ENCODE measurements at regions not wholly inside any gene's neighbourhood (a gene's known extent, or its start where the extent isn't known, plus 50 kb on each side); places are given as distances from the start of the nearest gene placed in this dataset.

GRCh38 chr13:32866921-32867320 lies 149.3 kb upstream of the KL start:
- no peak for DNase-seq (ENCODE audit: low read depth)
- no peak for TF ChIP-seq CTCF (conservative IDR thresholded peaks at IDR 0.05; ENCODE audit: low read depth, low read length)

DNA sequence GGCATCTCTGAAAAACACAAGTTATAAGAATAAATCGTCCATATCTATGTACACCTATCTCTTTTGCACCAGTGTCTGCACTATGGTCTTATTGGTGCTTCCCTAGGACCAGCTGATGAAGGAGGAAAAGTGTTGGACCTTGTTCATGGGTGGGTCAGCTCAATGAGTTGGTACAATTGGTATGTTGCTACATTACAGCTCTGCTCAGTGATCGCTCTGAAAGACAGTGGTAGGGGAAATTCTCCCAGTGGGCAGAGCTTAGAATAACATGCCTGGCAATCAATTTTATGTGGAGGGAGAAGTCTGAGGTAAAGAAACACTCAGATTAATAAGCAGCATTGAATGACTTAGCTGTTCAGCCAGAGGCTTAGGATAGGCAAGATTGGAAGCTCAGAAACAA lies 138.7 kb upstream of the KL start:
- DNase-seq (ENCODE audit: low read depth), result no peak
- TF ChIP-seq CTCF (conservative IDR thresholded peaks at IDR 0.05; ENCODE audit: low read depth, low read length), result no peak
- no peak overlapping the region for H3K4me3 ChIP-seq (ENCODE audit: low read length)

More at GRCh38 chr13:32866921-32867320, 149.3 kb upstream of the KL start:
- H3K4me3 ChIP-seq (ENCODE audit: low read length), result no peak overlapping the region

DNA sequence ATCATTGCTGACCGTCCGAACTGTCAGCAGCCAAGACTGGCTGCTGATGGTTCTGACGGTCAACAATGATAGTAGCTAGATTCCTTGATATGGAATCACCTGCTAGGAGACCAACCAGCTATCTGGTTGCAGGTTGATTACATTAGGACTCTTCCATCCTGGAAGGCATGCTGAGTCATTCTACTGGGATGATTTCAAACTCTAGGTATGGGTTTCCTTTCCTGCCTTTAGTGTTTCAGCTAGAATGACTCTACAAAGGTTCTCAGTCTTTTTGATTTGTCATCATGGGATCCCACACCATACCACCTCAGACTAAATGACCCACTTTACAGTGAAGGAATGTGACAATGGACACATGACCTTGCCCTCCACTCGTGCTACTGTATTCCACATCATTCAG lies 138.1 kb upstream of the KL start:
- DNase-seq (ENCODE audit: low read depth), result no peak
- TF ChIP-seq CTCF (conservative IDR thresholded peaks at IDR 0.05; ENCODE audit: low read depth, low read length), result no peak
- no peak overlapping the region for H3K4me3 ChIP-seq (ENCODE audit: low read length)

GRCh38 chr13:32880636-32881035 lies 135.6 kb upstream of the KL start:
- no peak for TF ChIP-seq CTCF (conservative IDR thresholded peaks at IDR 0.05; ENCODE audit: low read depth, low read length)
- DNase-seq (ENCODE audit: low read depth), result no peak
- no peak overlapping the region for H3K4me3 ChIP-seq (ENCODE audit: low read length)

DNA sequence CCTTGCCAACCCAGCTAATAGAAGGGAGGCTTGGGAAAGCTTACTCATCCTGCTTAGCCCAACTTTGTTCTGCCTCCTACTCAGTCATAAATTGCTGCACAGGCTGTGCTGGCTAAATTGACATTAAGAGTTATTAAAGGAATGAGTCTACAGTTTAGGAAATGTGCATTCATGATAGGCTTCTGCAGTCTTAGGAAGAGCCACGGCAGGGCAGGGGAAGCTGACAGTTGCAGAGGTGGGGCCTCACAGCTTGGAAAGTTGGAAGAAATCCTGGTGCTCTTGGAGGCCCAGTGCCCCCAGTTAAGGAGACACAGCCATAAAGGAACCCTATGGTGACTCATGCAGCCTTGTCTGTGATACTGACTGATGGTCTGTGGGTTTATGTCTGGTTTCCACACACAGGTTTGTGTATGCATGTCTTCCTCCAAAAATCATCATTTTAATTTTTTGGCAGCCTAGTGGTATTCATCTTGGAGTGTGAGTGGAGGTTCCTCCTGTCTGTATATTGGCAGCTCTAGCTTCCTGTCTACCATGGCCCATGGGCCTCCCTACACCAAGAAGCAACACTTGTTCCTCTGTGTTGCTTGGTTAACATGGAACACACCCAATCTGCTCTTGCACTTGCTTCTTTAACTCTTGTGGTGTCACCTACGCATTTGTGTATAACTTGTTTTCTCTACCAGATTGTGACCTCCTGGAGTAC lies 135.0 kb upstream of the KL start:
- no peak for TF ChIP-seq CTCF (conservative IDR thresholded peaks at IDR 0.05; ENCODE audit: low read depth, low read length)
- no peak overlapping the region for H3K4me3 ChIP-seq (ENCODE audit: low read length)
- no peak for DNase-seq (ENCODE audit: low read depth)

- DNase-seq (ENCODE audit: low read depth), result no peak
- TF ChIP-seq CTCF (conservative IDR thresholded peaks at IDR 0.05; ENCODE audit: low read depth, low read length), result no peak
- H3K4me3 ChIP-seq (ENCODE audit: low read length), result no peak overlapping the region
Measured at GRCh38 chr13:32881777-32882145, 134.5 kb upstream of the KL start.

DNA sequence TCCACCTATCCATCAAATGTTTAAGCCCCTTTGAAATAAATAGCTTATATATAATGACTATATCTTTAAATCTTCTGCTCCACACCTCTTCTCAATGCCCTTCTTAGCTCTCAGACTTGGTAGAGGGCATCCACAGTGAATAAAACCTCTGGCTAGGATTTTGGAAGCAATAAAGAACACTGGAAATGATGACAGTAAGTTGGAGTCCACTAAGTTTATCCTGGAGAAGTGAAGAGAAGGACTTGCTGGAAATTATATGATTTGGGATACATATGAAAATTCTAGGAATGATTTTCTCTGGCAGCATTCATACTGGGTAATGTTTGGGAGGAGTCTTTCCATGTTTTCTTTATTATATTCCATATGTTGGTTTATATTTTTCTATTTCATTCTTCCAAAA lies 133.5 kb upstream of the KL start:
- H3K4me3 ChIP-seq (ENCODE audit: low read length), result no peak overlapping the region
- no peak for DNase-seq (ENCODE audit: low read depth)
- no peak for TF ChIP-seq CTCF (conservative IDR thresholded peaks at IDR 0.05; ENCODE audit: low read depth, low read length)

Measured in retinal pigment epithelial cell (primary cell).